ENCODE measurements at regions not wholly inside any gene's neighbourhood (a gene's known extent, or its start where the extent isn't known, plus 50 kb on each side); places are given as distances from the start of the nearest gene placed in this dataset.
"Not testable (repeated sequence)": the region's sequence is repeated elsewhere in the genome, so short reads cannot be mapped to it uniquely, and the experiment has no call there.

GRCh38 chr7:68700414-68700813 is 897.9 kb upstream of the AUTS2 start:
- no peak for DNase-seq (ENCODE audit: low read depth)

GRCh38 chr7:68706291-68706690 is 892.0 kb upstream of the AUTS2 start:
- DNase-seq (ENCODE audit: low read depth), result no peak

GRCh38 chr7:68707159-68707558 is 891.1 kb upstream of the AUTS2 start:
- no peak for DNase-seq (ENCODE audit: low read depth)

GRCh38 chr7:68707958-68708357 is 890.3 kb upstream of the AUTS2 start:
- DNase-seq (ENCODE audit: low read depth), result no peak

GRCh38 chr7:68712956-68713495 is 885.2 kb upstream of the AUTS2 start:
- DNase-seq (ENCODE audit: low read depth), result no peak

GRCh38 chr7:68714135-68714534 is 884.1 kb upstream of the AUTS2 start:
- not testable (repeated sequence) for DNase-seq (ENCODE audit: low read depth)

- DNase-seq (ENCODE audit: low read depth), result no peak
Measured at GRCh38 chr7:68715907-68716306, 882.4 kb upstream of the AUTS2 start.

- no peak for DNase-seq (ENCODE audit: low read depth)
Measured at GRCh38 chr7:68717176-68717575, 881.1 kb upstream of the AUTS2 start.

GRCh38 chr7:68718097-68718551 is 880.2 kb upstream of the AUTS2 start:
- DNase-seq (ENCODE audit: low read depth), result no peak

- no peak for DNase-seq (ENCODE audit: low read depth)
Measured at GRCh38 chr7:68720697-68721096, 877.6 kb upstream of the AUTS2 start.

- DNase-seq (ENCODE audit: low read depth), result no peak
Measured at GRCh38 chr7:68722044-68722443, 876.2 kb upstream of the AUTS2 start.

GRCh38 chr7:68724965-68725364 is 873.3 kb upstream of the AUTS2 start:
- DNase-seq (ENCODE audit: low read depth), result no peak

- no peak for DNase-seq (ENCODE audit: low read depth)
Measured at GRCh38 chr7:68725843-68726785, 872.2 kb upstream of the AUTS2 start.

- DNase-seq (ENCODE audit: low read depth), result not testable (repeated sequence)
Measured at GRCh38 chr7:68728720-68729119, 869.6 kb upstream of the AUTS2 start.

- no peak for DNase-seq (ENCODE audit: low read depth)
Measured at GRCh38 chr7:68729371-68729770, 868.9 kb upstream of the AUTS2 start.

- no peak for DNase-seq (ENCODE audit: low read depth)
Measured at GRCh38 chr7:68730194-68730593, 868.1 kb upstream of the AUTS2 start.

- DNase-seq (ENCODE audit: low read depth), result no peak
Measured at GRCh38 chr7:68730964-68731363, 867.3 kb upstream of the AUTS2 start.

GRCh38 chr7:68733219-68734153 is 864.8 kb upstream of the AUTS2 start:
- DNase-seq (ENCODE audit: low read depth), result no peak

GRCh38 chr7:68734431-68734830 is 863.8 kb upstream of the AUTS2 start:
- DNase-seq (ENCODE audit: low read depth), result no peak

GRCh38 chr7:68739306-68739705 is 859.0 kb upstream of the AUTS2 start:
- DNase-seq (ENCODE audit: low read depth), result no peak

- no peak for DNase-seq (ENCODE audit: low read depth)
Measured at GRCh38 chr7:68744036-68744435, 854.2 kb upstream of the AUTS2 start.
